ENCODE measurements at regions not wholly inside any gene's neighbourhood (a gene's known extent, or its start where the extent isn't known, plus 50 kb on each side); places are given as distances from the start of the nearest gene placed in this dataset.

- DNase-seq (ENCODE audit: low read depth), result no peak
- H3K4me3 ChIP-seq (ENCODE audit: low read length), result no peak overlapping the region
- TF ChIP-seq, protein P1, sequence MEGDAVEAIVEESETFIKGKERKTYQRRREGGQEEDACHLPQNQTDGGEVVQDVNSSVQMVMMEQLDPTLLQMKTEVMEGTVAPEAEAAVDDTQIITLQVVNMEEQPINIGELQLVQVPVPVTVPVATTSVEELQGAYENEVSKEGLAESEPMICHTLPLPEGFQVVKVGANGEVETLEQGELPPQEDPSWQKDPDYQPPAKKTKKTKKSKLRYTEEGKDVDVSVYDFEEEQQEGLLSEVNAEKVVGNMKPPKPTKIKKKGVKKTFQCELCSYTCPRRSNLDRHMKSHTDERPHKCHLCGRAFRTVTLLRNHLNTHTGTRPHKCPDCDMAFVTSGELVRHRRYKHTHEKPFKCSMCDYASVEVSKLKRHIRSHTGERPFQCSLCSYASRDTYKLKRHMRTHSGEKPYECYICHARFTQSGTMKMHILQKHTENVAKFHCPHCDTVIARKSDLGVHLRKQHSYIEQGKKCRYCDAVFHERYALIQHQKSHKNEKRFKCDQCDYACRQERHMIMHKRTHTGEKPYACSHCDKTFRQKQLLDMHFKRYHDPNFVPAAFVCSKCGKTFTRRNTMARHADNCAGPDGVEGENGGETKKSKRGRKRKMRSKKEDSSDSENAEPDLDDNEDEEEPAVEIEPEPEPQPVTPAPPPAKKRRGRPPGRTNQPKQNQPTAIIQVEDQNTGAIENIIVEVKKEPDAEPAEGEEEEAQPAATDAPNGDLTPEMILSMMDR (conservative IDR thresholded peaks at IDR 0.05; ENCODE audit: low read length), result no peak
Observed at GRCh38 chr9:38315085-38315595, 77.4 kb upstream of the ALDH1B1 start.

DNA sequence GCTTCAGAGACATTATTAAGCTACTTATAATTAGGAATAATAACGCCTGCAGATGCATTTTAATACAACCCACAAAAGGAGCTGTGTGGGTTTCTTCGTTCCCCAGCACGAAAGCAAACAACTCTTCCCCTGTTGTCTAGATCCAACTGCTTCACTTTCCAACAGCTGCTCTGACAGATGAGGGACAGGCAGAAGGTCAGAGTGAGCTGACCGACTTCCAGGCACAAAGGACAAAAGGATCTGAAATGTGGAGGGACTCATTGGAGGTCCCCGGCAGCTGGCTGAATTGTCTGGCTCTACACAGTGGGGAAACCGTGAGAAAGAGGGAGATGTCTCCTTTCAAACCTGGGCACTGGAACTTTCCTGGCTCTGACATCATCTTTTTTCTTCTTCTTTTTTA, 79.1 kb upstream of the ALDH1B1 start:
- TF ChIP-seq, protein P1 (conservative IDR thresholded peaks at IDR 0.05; ENCODE audit: low read length), result no peak
- no peak for DNase-seq (ENCODE audit: low read depth)
- H3K4me3 ChIP-seq (ENCODE audit: low read length), result no peak overlapping the region

DNA sequence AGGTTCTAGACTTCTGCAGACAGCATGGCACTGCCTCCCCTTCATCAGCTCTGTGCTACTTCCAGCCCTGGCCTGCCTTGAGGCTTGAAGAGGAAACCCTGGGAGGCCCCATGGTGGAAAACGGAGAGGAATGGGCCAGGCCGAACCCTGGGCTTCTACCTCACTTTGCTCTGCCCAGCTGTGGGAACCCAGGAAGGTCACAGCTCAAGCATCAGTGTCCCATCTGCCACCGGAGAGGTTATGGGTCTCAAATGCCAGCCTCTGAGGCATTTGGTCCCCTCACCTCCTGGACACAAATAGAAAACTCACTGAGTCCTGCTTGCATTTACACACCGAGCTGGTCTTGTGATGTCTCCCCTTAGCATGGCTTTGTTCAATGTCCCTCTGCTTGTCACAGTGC, 80.1 kb upstream of the ALDH1B1 start:
- no peak for DNase-seq (ENCODE audit: low read depth)
- TF ChIP-seq, protein P1 (conservative IDR thresholded peaks at IDR 0.05; ENCODE audit: low read length), result no peak
- no peak overlapping the region for H3K4me3 ChIP-seq (ENCODE audit: low read length)

DNA sequence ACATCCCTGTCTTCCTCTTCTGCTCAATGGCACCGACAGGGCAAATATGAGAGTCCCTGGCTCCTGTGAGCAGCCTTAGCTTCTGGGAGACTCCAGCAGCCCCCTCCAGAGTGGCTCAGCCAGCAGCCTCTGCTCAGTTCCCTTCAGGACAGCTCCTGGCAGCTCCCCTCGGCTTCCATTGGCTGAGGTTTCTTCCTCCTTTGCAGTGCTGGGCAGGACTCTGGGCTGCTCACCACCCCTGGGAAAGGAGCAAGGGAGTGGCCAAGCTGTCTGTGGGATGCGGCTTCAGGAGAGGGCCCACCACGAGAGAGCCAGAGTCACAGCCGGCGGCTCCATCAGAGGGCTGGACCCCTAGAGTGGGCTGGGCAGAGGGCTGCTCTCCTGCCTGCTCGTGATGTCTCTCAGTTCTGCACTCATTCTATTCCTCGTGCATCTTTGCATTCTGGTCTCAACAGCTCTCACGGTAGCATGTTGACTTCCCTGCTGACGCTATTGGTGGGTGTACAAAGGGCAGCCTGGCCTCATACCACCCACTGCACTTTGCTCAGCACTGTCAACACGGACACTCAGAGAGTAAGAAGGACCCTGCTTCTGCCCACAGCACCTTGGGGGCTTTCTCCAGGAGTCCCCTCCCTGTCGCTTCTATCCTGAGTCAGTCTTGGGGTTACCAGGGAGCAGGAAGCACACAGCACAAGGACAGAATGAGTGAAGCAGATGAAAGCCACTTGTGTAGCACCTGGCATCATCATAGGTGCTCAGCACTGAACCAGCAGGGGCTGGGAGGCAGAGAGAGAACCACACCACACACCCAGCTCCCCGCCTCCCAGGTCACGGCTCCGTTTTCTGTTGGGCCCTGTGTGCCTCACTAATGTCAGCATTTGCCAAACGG, 80.9 kb upstream of the ALDH1B1 start:
- no peak for DNase-seq (ENCODE audit: low read depth)
- no peak overlapping the region for H3K4me3 ChIP-seq (ENCODE audit: low read length)
- TF ChIP-seq, protein P1 (conservative IDR thresholded peaks at IDR 0.05; ENCODE audit: low read length), result no peak

- H3K4me3 ChIP-seq (ENCODE audit: low read length), result no peak overlapping the region
- TF ChIP-seq, protein P1 (conservative IDR thresholded peaks at IDR 0.05; ENCODE audit: low read length), result no peak
- DNase-seq (ENCODE audit: low read depth), result peak; percentile 21
Observed at GRCh38 chr9:38309324-38310195, 82.9 kb upstream of the ALDH1B1 start.

DNA sequence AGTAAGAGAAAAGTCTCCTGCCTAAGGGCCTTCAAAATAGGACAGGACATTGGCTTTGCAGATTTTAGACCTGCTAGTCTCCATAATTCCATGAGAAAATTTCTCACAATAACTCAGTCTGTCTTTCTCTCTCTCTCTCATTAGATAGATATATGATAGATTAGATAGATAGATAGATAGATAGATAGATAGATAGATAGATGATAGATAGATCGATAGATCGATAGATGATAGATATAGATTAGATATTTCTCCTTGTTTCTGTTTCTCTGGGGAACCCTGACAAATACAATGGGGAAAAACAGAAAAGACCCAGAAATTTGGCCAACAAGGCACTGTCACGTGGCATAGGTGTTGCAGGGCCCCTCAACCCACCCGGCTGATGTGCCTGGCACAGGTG, 84.4 kb upstream of the ALDH1B1 start:
- no peak overlapping the region for H3K4me3 ChIP-seq (ENCODE audit: low read length)
- DNase-seq (ENCODE audit: low read depth), result no peak
- TF ChIP-seq, protein P1 (conservative IDR thresholded peaks at IDR 0.05; ENCODE audit: low read length), result no peak

Data from AG10803 (cell line).